ENCODE measurements at regions not wholly inside any gene's neighbourhood (a gene's known extent, or its start where the extent isn't known, plus 50 kb on each side); places are given as distances from the start of the nearest gene placed in this dataset.

DNA sequence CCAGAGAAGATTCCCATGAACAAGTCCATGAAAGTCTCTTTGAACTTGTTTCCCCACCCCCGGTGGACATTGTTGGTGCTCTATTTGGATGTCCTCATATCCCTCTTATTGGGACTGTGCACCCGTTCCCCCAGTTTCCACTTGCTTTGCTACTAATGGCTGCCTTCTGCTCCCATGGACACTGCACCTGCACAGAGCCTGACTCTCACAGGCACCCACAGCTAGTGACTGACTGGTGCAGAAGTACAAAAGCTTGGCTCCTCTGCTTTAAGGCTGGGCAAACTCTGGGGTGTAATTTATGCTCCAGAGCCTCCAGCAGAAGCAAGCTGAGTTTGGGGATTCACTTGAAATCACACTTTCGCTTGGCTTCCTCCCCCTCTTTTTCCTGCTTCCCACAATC is 239.9 kb upstream of the BTBD3 start:
- TF ChIP-seq, protein P1, sequence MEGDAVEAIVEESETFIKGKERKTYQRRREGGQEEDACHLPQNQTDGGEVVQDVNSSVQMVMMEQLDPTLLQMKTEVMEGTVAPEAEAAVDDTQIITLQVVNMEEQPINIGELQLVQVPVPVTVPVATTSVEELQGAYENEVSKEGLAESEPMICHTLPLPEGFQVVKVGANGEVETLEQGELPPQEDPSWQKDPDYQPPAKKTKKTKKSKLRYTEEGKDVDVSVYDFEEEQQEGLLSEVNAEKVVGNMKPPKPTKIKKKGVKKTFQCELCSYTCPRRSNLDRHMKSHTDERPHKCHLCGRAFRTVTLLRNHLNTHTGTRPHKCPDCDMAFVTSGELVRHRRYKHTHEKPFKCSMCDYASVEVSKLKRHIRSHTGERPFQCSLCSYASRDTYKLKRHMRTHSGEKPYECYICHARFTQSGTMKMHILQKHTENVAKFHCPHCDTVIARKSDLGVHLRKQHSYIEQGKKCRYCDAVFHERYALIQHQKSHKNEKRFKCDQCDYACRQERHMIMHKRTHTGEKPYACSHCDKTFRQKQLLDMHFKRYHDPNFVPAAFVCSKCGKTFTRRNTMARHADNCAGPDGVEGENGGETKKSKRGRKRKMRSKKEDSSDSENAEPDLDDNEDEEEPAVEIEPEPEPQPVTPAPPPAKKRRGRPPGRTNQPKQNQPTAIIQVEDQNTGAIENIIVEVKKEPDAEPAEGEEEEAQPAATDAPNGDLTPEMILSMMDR (IDR thresholded peaks at IDR 0.05): no peak
- TF ChIP-seq POLR2AphosphoS5 (IDR thresholded peaks at IDR 0.05): no peak
